Cardiac septum (tissue), 1 donor: ENCODE measurements at regions not wholly inside any gene's neighbourhood (a gene's known extent, or its start where the extent isn't known, plus 50 kb on each side); places are given as distances from the start of the nearest gene placed in this dataset.
"Not testable (repeated sequence)": the region's sequence is repeated elsewhere in the genome, so short reads cannot be mapped to it uniquely, and the experiment has no call there.

ENCODE experiments used
- DNase-seq: peaks from one replicate; pipeline ENCODE4 v3.0.0-alpha.2; 2020; ENCODE audit warnings: low spot score
- intact Hi-C: fragments of 100-400 bp; cut with DNase I; formaldehyde crosslinking; loops from one replicate; pipeline ENCODE4 v1.14.0; 2022
- donor health status: DM: no; HTN: no; CAD: no.

DNA sequence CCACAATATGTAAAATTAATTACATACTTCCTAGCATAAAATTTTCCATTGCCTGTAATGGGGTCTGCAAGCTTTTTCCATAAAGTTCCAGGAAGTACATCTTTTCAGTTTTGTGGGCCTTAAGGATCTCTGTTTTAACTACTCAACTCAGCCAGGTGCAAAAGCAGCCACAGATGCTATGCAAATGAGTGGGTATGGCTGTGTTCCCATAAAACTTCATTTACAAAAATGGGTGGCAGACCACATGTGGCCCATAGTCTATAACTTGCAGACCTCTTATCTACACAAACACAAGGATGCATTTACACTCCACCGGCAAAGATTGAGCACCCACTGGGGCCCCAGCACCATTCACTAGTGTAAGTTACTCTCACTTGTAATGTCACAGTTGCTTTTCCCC, 123.1 kb downstream of the ARHGAP11B start:
- DNase-seq, intact Hi-C loops: not testable (repeated sequence)

DNA sequence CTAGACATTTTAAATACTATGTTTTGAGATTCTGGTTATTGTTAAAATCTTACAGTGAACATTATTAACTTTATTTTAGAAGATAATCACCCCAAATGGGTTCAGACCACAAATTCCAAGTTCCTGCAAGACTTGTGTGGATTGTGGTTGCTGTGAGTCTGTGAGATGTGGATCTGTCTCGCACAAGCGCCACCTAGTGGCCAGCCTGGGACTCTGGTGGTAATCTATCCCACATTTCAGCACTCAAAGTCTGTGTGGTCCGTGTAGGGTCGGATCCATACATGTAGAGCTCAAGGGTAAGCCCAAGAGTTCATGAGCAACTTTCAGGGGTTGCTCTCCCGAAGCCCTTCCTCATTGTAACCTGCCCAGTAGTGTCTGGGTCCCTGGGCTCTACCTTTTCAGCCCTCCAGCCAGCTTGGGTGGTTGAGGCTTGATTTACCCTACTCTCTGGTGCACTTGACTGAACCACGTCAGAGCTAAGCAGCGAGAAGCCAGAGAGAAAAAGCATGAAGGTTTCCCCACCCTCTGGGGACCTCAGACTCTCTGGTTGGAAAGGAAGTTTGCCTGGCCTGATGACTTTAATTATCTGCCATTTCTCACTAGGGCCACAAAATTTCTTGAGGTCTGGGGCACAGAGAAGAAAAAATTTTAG, 129.2 kb downstream of the ARHGAP11B start:
- intact Hi-C loops, result not testable (repeated sequence)
- DNase-seq, result peak; percentile 90

DNA sequence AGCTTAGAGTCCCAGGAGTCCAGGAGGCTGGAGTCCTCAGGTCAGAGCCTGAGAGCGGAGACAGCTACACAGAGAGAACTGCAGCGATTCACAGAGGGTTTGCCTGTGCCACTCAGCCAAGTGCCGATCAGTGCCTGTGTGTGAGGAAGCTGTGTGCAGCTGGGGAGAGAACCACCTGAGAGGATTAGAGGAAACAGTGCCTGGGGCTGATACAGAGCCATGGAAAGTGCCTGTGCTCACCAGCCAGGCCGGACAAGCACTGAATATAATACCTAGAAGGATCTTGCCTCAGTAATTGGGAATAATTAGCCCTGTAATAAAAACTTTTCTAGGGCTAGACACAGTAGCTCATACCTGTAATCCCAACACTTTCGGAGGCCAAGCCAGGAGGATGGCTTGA, 134.7 kb downstream of the ARHGAP11B start:
- intact Hi-C loops, DNase-seq: not testable (repeated sequence)

DNA sequence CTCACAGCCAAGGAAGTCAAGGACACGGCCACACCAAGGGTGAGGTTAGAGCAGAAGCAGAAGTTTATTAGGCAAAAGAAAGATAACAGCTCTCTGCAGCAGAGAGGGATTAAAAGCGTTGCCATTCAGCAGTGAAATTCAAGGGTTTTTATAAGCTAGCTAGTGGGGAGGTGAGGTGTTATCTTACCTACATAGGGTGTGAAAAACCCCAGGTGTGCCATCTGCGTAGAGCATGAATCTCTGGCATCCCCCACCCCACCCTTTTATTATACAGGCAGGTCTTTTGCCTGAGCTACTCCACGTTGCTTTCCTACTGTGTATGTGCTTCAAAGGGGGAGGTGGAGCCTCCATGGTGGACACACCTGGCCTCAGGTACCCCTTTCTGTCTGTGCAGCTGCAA, 135.4 kb downstream of the ARHGAP11B start:
- intact Hi-C loops, result not testable (repeated sequence)

DNA sequence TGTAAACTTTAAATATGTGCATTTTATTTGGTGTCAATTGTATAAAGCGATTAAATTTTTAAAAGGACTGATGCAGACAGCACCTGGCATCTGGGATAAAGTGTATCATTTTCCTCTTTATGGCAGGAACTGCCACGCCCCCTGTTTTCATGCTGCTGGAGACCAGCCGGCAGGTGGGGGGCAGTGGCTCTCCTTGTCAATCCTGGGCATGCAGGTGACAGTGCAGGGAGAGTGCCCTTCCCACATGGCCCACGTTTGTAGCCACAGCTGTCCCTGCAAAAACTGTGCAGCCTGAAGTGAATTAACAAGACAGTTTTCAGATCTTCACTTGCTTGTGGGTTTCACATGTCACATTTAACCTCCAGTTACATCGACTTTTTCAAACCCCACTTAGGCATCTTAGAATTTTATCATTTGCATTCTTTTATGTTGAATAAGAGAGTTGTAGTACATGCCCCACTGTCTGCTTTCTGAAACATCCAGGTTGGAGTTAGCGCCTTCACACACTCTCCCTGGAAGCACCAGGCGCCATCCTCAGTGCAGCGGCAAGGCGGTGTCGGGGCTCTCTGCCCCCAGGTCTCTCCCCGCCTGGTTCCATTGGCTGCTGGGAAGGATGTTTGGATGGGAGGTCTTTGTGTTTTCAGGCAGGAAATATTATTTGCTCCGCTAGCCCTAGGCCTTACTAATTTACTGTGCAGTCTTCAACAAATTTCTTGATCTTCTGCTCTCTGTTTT, 134.2 kb upstream of the FAN1 start:
- intact Hi-C loops, DNase-seq: not testable (repeated sequence)

More for the DNA sequence above, 135.4 kb downstream of the ARHGAP11B start:
- DNase-seq, result not testable (repeated sequence)

DNA sequence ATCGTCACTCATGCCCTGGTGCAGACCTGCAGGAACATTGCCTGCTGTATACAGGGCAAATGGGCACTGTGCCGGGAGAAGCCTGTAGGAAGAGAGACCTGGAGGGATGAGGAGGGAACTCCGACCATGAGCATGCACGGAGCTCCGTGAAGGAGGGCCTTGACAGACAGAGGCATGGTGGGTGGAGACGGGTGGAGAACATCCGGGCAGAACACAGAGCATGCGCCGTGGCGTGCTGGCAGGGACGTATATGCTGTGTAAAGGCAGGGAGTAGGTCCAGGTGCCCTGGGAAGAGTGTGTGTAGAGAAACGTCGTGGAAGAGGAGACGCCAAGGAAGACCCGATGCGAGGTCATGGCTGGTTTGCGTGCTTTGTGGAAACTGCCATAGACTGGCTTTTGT, 133.0 kb upstream of the FAN1 start:
- intact Hi-C loops, result no loop called here
- DNase-seq, result no peak

DNA sequence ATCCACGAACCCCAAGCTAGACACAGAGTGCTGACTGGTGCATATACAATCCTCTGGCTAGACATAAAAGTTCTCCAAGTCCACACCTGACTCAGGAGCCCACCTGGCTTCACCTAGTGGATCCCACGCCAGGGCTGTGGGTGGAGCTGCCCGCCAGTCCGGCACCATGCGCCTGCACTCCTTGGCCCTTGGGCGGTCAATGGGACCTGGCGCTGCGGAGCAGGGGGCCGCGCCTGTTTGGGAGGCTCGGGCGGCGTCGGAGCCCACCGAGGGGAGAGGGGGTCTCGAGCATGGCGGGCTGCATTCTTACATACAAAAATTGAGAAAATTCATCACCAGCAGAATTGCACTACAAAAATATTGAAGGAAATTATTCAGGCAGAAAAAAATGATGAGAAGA, 120.7 kb upstream of the FAN1 start:
- intact Hi-C loops, result no loop called here
- no peak for DNase-seq

DNA sequence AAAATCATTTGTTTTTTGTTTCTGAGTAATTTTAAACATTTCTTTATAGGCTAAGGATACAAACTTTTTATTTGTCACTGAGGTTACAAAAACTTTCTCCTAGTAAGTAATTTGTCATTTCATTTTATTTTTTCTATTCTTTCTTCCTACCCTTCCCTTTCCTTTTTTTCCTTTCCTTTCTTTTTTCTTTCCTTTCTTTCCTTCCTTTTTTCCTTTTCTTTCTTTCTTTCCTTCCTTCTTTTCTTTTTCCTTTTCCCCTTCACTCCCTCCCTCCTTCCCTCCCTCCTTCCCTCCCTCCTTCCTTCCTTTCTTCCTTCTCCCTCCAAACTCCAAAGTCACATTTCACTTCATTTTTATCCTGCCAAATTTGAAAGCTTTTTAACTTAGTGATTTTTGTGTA, 115.1 kb upstream of the FAN1 start:
- no peak for DNase-seq
- intact Hi-C loops, result no loop called here

DNA sequence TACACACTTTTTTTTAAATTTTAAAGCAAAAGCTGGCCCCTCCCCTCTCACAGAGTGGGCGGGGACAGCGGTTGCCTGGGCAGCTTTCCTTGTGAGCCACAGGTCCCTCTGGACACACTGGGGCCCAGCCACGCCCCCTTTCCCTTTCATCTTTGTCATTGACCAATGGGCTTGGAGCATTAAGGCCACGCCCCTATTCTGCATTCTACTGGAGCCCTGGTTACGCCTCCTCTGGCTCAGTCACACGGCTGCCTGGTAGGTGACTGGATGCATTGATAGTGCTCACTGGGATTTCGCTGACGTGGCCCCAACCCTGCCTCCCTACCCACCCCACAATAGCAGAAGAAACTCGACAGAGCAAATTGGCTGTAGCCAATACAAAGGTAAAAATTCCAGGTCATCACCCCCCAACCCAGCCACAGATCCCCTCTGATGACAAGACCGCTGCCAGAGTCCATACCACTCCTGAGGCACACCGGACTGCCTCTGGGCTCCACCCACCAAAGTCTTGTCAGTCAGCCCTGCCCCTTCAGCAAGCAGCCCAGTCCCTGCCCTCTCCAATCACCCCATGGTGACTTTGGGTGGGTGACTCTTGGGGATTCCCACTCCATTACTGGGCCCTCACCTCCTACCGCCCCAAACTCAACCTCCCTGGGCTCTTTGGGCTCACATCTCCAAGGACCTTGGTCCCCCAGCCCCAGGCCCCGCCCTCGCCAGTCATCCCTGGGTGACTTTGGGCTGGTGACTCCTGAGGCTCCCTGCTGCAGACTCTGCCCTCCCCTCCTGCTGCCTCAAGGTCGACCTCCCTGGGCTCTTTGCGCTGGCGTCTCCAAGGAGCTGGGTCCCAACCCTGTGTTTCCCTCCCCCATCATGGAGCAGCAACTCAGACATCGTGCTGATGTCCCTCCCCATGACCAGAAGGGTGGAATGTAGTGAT, 112.2 kb upstream of the FAN1 start:
- DNase-seq, result no peak
- intact Hi-C loops, result no loop called here

DNA sequence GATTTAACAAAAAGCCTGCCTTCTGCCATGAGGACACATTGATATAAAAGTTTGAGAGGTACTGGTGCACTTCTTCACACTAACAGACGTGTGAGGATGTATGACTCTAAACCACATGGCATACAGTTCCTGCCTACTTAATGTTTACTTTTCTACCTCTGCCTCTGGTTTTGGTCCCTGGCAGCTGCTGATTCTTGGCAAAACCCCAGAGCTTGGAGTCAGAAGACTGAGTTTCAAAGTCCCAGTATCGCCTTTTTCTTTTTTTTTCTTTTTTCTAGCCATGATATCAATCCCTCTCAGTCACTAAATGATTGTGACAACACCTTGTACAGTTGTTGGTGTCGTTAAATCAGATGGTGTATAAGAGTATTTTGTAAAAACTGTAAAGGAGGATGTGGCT, 110.9 kb upstream of the FAN1 start:
- DNase-seq, intact Hi-C loops: not testable (repeated sequence)

DNA sequence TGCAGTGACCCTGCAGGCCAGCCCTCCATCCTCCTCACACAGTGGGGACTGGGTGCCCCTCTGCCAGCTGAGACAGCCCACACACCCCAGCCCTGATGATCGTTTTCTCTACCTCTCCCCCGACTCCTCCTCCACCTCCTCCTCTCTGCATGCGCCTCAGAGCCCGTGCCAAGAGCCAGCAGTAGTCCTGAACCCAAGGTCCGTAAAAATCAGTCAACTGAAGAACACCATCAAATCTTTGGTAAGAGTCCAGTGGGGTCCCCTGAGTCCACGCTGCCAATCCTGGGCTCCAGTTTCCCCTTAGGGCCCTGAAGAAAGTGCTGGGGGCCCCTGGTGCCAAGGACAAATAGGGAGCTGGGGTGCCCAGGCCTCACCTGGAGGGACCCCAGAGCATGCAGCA, 109.3 kb upstream of the FAN1 start:
- intact Hi-C loops, result no loop called here
- DNase-seq, result no peak

DNA sequence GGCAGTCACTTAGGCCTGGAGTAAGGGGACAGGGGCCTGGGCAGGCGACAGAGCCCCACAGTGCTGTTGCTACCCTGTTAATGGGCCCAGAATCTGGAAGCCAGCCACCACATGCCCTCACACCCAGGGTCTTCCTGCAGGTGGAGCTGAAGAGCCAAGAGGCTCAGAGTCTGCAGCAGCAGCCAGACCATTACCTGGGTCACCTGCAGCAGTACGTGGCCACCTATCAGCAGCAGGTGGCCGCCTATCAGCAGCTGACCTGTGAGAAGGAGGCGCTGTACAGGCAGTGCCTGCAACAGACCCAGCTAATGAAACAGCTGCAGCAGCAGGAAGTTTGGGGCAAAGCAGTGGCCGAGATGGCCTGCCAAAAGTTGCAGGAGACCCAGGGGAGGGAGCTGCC, 104.2 kb upstream of the FAN1 start:
- intact Hi-C loops, DNase-seq: not testable (repeated sequence)

DNA sequence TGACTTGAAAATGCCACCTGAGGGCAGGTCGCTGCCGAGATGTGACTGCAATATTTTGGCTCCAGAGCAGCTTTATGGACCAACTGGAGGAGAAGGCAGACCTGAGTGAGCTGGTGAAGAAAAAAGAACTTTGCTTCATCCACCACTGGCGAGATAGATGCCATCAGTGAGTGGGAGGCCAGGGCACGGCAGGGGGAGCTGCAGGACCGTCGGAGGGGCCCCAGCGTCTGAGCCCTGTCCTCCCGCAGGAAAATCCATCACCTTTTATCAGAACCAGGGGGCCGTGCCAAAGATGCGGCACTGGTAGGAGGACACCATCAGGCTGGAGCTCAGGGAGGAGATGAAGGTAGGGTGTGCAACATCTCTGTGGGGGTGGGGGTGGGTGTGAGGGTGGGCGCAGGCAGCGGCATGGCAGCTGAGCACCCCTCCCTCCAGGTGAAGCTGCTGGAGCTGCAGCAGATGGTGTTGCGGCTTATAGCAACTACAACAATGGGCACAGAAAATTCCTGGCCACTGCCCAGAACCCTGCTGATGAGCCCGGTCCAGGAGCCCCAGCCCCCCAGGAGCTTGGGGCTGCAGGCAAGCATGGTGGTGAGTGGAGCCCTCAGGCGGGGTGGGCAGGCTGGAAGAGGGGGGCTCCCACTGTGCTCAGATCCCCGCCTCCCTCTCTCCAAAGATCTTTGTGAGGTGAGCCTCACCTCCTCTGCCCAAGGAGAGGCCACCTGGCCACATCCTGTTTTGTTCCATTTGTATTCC, 102.4 kb upstream of the FAN1 start:
- intact Hi-C loops, DNase-seq: not testable (repeated sequence)

DNA sequence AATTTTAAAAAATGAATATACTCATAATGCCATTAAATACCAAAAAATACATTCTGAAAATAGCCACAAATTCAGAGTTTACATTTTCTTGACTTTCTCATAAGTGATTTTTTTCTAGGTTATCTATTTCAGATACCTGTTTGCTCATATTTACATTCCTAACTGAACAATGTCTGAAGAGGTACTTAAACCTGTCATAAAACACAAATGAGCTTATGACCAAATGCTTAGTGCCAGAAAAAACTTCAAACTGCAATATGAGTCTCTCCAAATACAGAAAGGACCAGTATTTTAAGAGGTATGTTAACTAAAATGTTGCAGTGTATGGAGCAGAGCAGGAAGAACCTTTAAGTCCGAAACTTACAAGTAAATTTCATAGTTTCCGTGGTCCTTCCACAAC, 101.7 kb upstream of the FAN1 start:
- DNase-seq, intact Hi-C loops: not testable (repeated sequence)

DNA sequence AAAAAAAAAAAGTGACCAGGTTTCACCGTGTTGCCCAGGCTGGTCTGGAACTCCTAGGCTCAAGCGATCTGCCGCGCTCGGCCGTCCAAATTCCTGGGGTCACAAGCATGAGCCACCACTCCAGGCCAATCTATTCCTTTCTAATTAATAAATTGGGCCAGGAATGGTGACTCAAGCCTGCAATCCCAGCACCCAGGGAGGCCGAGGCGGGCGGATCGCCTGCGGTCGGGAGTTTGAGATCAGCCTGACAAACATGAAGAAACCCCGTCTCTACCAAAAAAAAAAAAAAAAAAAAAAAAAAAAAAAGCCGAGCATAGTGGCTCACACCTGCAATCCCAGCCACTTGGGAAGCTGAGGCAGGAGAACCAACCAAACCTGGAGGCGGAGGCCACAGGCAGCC, 100.0 kb upstream of the FAN1 start:
- intact Hi-C loops, DNase-seq: not testable (repeated sequence)

DNA sequence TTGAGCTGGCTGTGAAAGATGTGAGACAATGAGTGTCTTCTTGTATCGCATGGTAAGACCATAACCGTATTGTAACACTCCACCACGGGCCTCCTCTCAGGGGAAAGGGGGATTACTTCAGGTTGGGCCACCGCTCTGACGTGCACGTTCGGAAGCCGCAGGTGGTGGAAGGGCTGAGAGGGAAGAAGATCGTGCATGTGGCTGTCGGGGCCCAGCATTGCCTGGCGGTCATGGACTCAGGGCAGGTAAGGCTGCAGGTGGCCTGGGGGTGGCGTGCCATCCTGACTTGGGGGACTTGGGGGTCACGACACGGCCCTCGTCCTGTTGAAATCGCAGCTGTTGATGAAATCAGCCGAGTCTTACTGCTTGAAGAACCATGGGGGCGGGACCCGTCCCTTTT, 87.3 kb upstream of the FAN1 start:
- DNase-seq, result no peak
- intact Hi-C loops, result no loop called here

DNA sequence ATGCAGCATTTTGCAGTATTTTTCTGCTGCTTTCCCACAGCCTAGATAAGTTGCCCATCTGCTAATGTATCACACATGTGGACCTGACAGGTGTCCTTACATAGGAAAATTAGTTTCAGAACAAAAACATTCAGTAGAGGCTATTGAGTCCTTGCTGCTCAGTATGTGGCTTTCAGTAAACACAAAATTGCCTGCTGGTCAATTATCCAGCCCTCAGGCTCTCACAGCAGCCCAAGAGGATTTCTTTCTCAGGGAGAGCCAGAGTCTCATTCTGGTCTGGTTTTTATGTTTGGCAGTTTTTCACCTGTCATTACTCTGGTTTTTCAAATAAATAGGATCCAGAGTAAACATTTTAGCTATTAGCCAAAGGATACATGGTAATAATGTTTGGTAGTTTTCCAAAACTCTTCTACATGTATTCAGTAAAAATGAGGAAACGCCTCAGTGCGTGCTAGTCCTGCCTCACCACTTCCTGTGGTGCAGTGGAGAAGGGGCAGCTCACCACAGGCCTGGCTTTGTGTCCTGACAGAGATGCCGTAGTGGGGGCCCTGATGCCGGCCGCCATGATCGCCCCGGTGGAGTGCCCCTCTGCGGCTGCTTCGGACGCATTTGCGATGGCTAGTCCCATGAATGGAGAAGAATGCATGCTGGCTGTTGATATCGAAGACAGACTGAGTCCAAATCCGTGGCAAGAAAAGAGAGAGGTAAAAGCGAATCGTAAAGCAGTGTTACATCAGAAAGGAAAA, 80.5 kb upstream of the FAN1 start:
- DNase-seq, intact Hi-C loops: not testable (repeated sequence)

DNA sequence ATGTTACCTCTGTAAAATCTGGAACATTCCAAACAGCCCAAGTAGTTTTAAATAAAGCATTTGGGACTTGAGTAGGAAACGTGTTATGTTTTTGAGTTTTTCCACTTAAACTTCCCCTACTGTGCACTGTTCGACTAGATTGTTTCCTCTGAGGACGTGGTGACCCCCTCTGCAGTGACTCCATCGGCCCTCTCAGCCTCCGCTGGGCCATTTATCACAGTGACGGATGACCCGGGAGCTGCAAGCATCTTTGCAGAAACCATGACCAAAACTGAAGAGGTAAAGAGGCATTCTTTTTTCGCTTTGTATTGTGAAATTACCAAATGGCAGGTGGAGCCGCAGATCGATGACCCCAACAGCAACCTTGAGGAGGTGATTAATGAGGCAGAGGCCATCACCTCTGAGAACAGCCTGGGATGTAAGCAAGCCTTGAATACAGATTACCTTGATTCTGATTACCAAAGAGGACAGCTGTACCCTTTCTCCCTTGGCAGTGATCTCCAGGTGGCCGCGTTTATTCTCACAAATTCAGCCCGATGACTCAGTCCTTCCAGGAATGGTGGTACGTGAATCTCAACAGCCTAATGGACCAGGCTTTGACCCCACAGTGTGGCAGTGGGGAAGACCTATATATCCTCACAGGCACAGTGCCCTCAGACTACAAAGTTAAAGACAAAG, 79.1 kb upstream of the FAN1 start:
- intact Hi-C loops, result no loop called here
- DNase-seq, result no peak
